A673 (cell line): ENCODE measurements at regions not wholly inside any gene's neighbourhood (a gene's known extent, or its start where the extent isn't known, plus 50 kb on each side); places are given as distances from the start of the nearest gene placed in this dataset.

Source experiments
- CTCF ChIP-seq: fragments of 300-800, 200-600 bp; sonication (generic); conservative IDR thresholded peaks from 2 replicates; pipeline ENCODE4 v1.5.1; 2017; ENCODE audit warnings: low read depth, mild to moderate bottlenecking, antibody characterized with exemption, low read length, moderate library complexity, mixed read lengths
- EZH2 ChIP-seq: fragments of 200-600 bp; sonication (generic); IDR thresholded peaks from 2 replicates; pipeline ENCODE4 v1.6.1; 2017; ENCODE audit warnings: borderline replicate concordance, low read depth, mild to moderate bottlenecking, mixed read lengths, antibody characterized with exemption, low read length; ENCODE audit not compliant: poor library complexity, severe bottlenecking

DNA sequence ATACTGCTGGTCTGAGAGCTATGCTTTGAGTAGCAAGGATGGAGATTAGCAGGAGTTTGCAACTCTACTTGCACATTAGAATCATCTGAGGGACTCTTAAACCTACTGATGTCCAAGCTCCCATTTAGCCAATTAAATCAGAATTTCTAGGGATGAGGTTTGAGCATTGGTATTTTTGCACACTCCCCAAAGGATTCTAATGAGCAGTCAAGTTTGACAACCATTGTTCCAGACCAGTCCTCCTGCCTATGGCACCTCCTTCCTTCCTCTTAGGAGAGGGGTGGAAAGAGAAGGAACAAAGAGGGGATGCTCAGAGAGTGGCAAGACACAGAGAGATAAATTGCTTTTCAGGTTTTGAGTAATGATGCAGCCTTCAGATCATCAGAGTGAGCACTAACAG, 275.5 kb upstream of the ROPN1 start:
- TF ChIP-seq CTCF (no peak), EZH2 (no peak)
